PC-3 (cell line): ENCODE measurements at regions not wholly inside any gene's neighbourhood (a gene's known extent, or its start where the extent isn't known, plus 50 kb on each side); places are given as distances from the start of the nearest gene placed in this dataset.

Source experiments
- ATAC-seq: fragments of 200-7000 bp; cut with Tn5 transposase; 2 replicates; pipeline ENCODE4 v1.9.1; 2020; ENCODE audit warnings: mild to moderate bottlenecking, moderate library complexity
- BruUV-seq: library from RNA; stranded (reverse); fragments of 400-500 nt; replicated peaks from 2 replicates; lab custom pipeline; 2021; lab: Mats Ljungman, UMichigan
- CTCF ChIA-PET: fragments of 300-600 bp; sonication (Branson Sonifier 250); formaldehyde crosslinking; loops from one replicate; lab custom pipeline; 2022; ENCODE audit warnings: antibody characterized with exemption; lab: Charles Lee
- POLR2A ChIA-PET: fragments of 300-600 bp; sonication (Branson Sonifier 250); formaldehyde crosslinking; loops from one replicate; lab custom pipeline; 2022; ENCODE audit warnings: antibody characterized with exemption; ENCODE audit not compliant: unreplicated experiment; lab: Charles Lee
- DNase-seq: peaks from one replicate; pipeline ENCODE4 v3.0.0-alpha.2; 2015
- H2AFZ ChIP-seq: fragments of 300-600 bp; sonication (generic); 2 replicates; pipeline ENCODE4 v1.6.0; 2016; ENCODE audit warnings: antibody characterized with exemption, low read length
- H3F3A ChIP-seq: fragments of 300-600 bp; sonication (generic); one replicate; pipeline ENCODE4 v1.6.0; 2017; ENCODE audit warnings: antibody characterized with exemption, low read length, control low read depth, mild to moderate bottlenecking; ENCODE audit not compliant: unreplicated experiment
- H3K27ac ChIP-seq: fragments of 300-600 bp; sonication (generic); 2 replicates; pipeline ENCODE4 v1.5.1; 2016; ENCODE audit warnings: mild to moderate bottlenecking, low read length
- H3K27me3 ChIP-seq: fragments of 300-600 bp; sonication (generic); 2 replicates; pipeline ENCODE4 v1.6.1; 2016; ENCODE audit warnings: low read length, mixed read lengths
- H3K36me3 ChIP-seq: fragments of 300-600 bp; sonication (generic); 2 replicates; pipeline ENCODE4 v1.6.1; 2016; ENCODE audit warnings: low read depth, mixed run types, low read length, mixed read lengths
- H3K4me1 ChIP-seq: fragments of 300-600 bp; sonication (generic); 2 replicates; pipeline ENCODE4 v1.5.1; 2016; ENCODE audit warnings: low read length; ENCODE audit not compliant: insufficient read depth
- H3K4me2 ChIP-seq: fragments of 300-600 bp; sonication (generic); 2 replicates; pipeline ENCODE4 v1.6.0; 2016; ENCODE audit warnings: low read length
- H3K4me3 ChIP-seq: fragments of 300-600 bp; sonication (generic); 2 replicates; pipeline ENCODE4 v1.5.1; 2016; ENCODE audit warnings: mild to moderate bottlenecking, low read length, mixed read lengths
- H3K79me2 ChIP-seq: fragments of 300-600 bp; sonication (generic); 2 replicates; pipeline ENCODE4 v1.6.1; 2017; ENCODE audit warnings: low read length, mixed read lengths
- H3K9ac ChIP-seq: fragments of 300-600 bp; sonication (generic); 2 replicates; pipeline ENCODE4 v1.6.0; 2016; ENCODE audit warnings: mild to moderate bottlenecking, low read length
- H3K9me2 ChIP-seq: fragments of 300-600 bp; sonication (generic); replicated peaks from 2 replicates; pipeline ENCODE4 v1.6.1; 2016; ENCODE audit warnings: mixed run types, low read length, mixed read lengths
- H3K9me3 ChIP-seq: fragments of 300-600 bp; sonication (generic); 2 replicates; pipeline ENCODE4 v1.6.1; 2016; ENCODE audit warnings: low read length, mixed read lengths
- H4K20me1 ChIP-seq: fragments of 300-600 bp; sonication (generic); 2 replicates; pipeline ENCODE4 v1.6.1; 2016; ENCODE audit warnings: low read length, mixed read lengths
- EZH2 ChIP-seq: fragments of 300-600 bp; sonication (generic); IDR thresholded peaks from one replicate; pipeline ENCODE4 v1.6.1; 2017; ENCODE audit warnings: antibody characterized with exemption, mild to moderate bottlenecking, low read length; ENCODE audit not compliant: unreplicated experiment
- EZH2phosphoT487 ChIP-seq: fragments of 300-600 bp; sonication (generic); IDR thresholded peaks from 2 replicates; pipeline ENCODE4 v1.6.1; 2018; ENCODE audit warnings: mild to moderate bottlenecking, antibody characterized with exemption, low read length, borderline replicate concordance
- intact Hi-C: fragments of 100-400 bp; cut with micrococcal nuclease; formaldehyde crosslinking; loops from 2 replicates; pipeline ENCODE4 v1.9.0; 2023
- TF ChIP-seq, protein P1 (sequence below): fragments of 300-600 bp; sonication (generic); conservative IDR thresholded peaks from 2 replicates; pipeline ENCODE4 v1.5.1; 2017; ENCODE audit warnings: antibody characterized with exemption, low read depth, mild to moderate bottlenecking, low read length

DNA sequence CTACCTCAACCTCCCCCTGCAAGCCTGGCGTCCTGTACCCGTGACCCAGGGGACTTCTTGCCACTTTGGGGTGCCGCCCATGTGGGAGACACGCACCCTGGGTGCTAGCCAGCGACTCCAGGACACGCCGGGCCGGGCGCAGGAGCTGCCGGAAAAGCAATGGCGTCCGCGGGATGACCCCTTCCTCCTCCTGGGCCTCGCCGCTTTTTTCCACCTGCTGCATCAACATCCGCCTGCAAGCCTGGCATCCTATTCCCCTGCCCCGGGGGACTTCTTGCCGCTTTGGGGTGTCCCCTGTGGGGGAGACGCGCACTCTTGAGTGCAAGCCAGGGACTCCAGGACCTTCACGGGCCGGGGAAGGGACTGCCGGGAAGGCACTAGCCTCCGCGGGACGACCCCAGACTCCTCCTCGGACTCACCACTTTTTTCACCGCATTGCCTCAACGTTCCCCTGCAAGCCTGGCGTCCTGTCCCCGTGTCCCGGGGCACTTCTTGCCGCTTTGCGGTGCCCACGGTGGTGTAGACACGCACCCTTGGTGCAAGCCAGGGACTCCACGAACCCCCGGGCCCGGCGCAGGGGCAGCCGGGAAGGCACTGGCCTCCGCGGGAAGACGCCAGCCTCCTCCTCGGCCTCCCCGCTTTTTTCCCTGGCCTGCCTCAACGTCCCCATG lies 237.8 kb downstream of the TUBA3C start:
- TF ChIP-seq EZH2 (no peak), EZH2phosphoT487 (no peak)
- TF ChIP-seq, protein P1, sequence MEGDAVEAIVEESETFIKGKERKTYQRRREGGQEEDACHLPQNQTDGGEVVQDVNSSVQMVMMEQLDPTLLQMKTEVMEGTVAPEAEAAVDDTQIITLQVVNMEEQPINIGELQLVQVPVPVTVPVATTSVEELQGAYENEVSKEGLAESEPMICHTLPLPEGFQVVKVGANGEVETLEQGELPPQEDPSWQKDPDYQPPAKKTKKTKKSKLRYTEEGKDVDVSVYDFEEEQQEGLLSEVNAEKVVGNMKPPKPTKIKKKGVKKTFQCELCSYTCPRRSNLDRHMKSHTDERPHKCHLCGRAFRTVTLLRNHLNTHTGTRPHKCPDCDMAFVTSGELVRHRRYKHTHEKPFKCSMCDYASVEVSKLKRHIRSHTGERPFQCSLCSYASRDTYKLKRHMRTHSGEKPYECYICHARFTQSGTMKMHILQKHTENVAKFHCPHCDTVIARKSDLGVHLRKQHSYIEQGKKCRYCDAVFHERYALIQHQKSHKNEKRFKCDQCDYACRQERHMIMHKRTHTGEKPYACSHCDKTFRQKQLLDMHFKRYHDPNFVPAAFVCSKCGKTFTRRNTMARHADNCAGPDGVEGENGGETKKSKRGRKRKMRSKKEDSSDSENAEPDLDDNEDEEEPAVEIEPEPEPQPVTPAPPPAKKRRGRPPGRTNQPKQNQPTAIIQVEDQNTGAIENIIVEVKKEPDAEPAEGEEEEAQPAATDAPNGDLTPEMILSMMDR = no peak
- no TSS peak for BruUV-seq

DNA sequence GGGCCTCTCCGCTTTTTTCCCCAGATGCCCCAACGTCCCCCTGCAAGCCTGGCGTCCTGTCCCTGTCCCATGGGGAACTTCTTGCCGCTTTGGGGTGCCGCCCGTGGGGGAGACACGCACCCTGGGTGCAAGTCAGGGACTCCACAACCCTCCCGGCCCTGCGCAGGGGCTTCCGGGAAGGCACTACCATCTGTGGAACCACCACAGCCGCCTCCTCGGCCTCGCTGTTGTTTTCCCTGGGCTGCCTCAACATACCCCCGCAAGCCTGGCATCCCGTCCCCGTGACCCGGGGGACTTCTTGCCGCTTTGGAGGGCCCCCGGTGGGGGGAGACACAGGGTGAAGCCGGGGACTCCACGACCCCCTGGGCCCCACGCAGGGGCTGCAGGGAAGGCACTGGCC lies 238.4 kb downstream of the TUBA3C start:
- intact Hi-C loops = no loop called here
- TF ChIP-seq, protein P1 = no peak
- no peak for TF ChIP-seq EZH2phosphoT487
- TF ChIP-seq EZH2 = no peak
- DNase-seq = no peak
- H3K4me1 ChIP-seq = no peaks in the 10 kb centered on the region
- POLR2A ChIA-PET = no interaction called here
- H3K27me3 ChIP-seq = 0 out of 2 replicates have a peak, but pooled peaks cover 3% of the 10 kb centered on the region
- CTCF ChIA-PET = no interaction called here
- H3K9me2 ChIP-seq = no peaks in the 10 kb centered on the region
- 0 out of 2 replicates have a peak, but pooled peaks cover under 1% of the 10 kb centered on the region for H3K9me3 ChIP-seq
- no peaks in the 10 kb centered on the region for H4K20me1 ChIP-seq
- no TSS peak for BruUV-seq
- no peak overlapping the region for H3K27ac ChIP-seq
- no peaks in the 10 kb centered on the region for H3K79me2 ChIP-seq
- no peak overlapping the region for H3K4me2 ChIP-seq
- H2AFZ ChIP-seq = no peak overlapping the region
- H3K36me3 ChIP-seq = no peaks in the 10 kb centered on the region
- ATAC-seq = no peak
- H3K4me3 ChIP-seq = no peak overlapping the region
- no peaks in the 10 kb centered on the region for H3F3A ChIP-seq
- no peak overlapping the region for H3K9ac ChIP-seq

More for the DNA sequence above, 237.8 kb downstream of the TUBA3C start:
- Histone ChIP-seq H3K27ac (no peak overlapping the region), H3K4me1 (no peaks in the 10 kb centered on the region), H3K27me3 (0 out of 2 replicates have a peak, but pooled peaks cover 3% of the 10 kb centered on the region), H3K79me2 (no peaks in the 10 kb centered on the region), H3K9ac (no peak overlapping the region), H3K4me2 (no peak overlapping the region), H3K36me3 (no peaks in the 10 kb centered on the region), H3K9me3 (no peaks in the 10 kb centered on the region), H3K4me3 (no peak overlapping the region), H3F3A (no peaks in the 10 kb centered on the region), H3K9me2 (no peaks in the 10 kb centered on the region), H4K20me1 (no peaks in the 10 kb centered on the region), H2AFZ (no peak overlapping the region)
- no peak for DNase-seq
- ChIA-PET POLR2A (no interaction called here), CTCF (no interaction called here)
- intact Hi-C loops = no loop called here
- ATAC-seq = no peak

DNA sequence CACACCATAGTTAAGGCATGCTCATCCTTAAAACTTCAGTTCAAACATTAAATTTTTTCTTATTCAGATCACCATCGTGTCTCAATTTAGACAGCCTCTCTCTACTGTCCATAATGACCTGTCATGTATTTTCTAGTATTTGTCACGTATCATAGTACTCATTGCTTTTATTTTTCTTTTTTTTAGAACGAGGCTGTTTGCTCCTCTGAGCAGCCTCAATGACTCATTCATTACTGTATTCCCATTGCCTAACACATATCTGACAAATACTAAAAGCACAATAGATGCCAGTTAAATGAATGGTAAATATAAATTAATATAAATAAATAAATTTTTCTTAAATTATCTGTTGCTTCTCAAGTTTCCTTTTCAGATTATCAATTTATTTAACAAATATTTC lies 245.5 kb downstream of the TUBA3C start:
- H3K4me3 ChIP-seq = no peak overlapping the region
- H3K79me2 ChIP-seq = no peaks in the 10 kb centered on the region
- no peaks in the 10 kb centered on the region for H3F3A ChIP-seq
- H2AFZ ChIP-seq = no peak overlapping the region
- no peaks in the 10 kb centered on the region for H3K27me3 ChIP-seq
- ChIA-PET CTCF (no interaction called here), POLR2A (no interaction called here)
- H3K4me1 ChIP-seq = no peaks in the 10 kb centered on the region
- DNase-seq (no peak), ATAC-seq (no peak)
- no peaks in the 10 kb centered on the region for H3K9me2 ChIP-seq
- no peak overlapping the region for H3K4me2 ChIP-seq
- BruUV-seq = no TSS peak
- peaks cover 17% of the 10 kb centered on the region; the same call in 1 of the 2 replicates for H3K9me3 ChIP-seq
- no peaks in the 10 kb centered on the region for H4K20me1 ChIP-seq
- no peaks in the 10 kb centered on the region for H3K36me3 ChIP-seq
- H3K27ac ChIP-seq = no peak overlapping the region
- intact Hi-C loops = no loop called here
- TF ChIP-seq, protein P1 = no peak
- TF ChIP-seq EZH2 (no peak), EZH2phosphoT487 (no peak)
- no peak overlapping the region for H3K9ac ChIP-seq
